Calu3 (cell line): ENCODE measurements at regions not wholly inside any gene's neighbourhood (a gene's known extent, or its start where the extent isn't known, plus 50 kb on each side); places are given as distances from the start of the nearest gene placed in this dataset.

ENCODE experiments used
- BruUV-seq: library from RNA; stranded (reverse); fragments of 400-500 nt; replicated peaks from 2 replicates; lab custom pipeline; 2021; lab: Mats Ljungman, UMichigan
- CTCF ChIA-PET: fragments of 300-600 bp; sonication (Branson Sonifier 250); formaldehyde crosslinking; loops from one replicate; lab custom pipeline; 2022; ENCODE audit warnings: antibody characterized with exemption; lab: Charles Lee
- DNase-seq: peaks from one replicate; pipeline ENCODE4 v3.0.0; 2022
- H3K27ac Mint-ChIP-seq: one replicate; pipeline ENCODE4 v1.8.0; 2022; ENCODE audit warnings: mixed read lengths; ENCODE audit not compliant: unreplicated experiment
- H3K27me3 Mint-ChIP-seq: one replicate; pipeline ENCODE4 v1.8.0; 2022; ENCODE audit warnings: mixed read lengths; ENCODE audit not compliant: unreplicated experiment
- H3K36me3 Mint-ChIP-seq: one replicate; pipeline ENCODE4 v1.8.0; 2022; ENCODE audit warnings: mild to moderate bottlenecking, moderate library complexity, mixed read lengths; ENCODE audit not compliant: insufficient read depth, unreplicated experiment
- H3K4me1 Mint-ChIP-seq: one replicate; pipeline ENCODE4 v1.8.0; 2022; ENCODE audit warnings: mild to moderate bottlenecking, low read depth, mixed read lengths; ENCODE audit not compliant: unreplicated experiment
- H3K4me3 Mint-ChIP-seq: one replicate; pipeline ENCODE4 v1.8.0; 2022; ENCODE audit warnings: mild to moderate bottlenecking, low read depth, moderate library complexity, mixed read lengths; ENCODE audit not compliant: unreplicated experiment
- H3K9me3 Mint-ChIP-seq: one replicate; pipeline ENCODE4 v1.8.0; 2022; ENCODE audit warnings: low read depth, mixed read lengths; ENCODE audit not compliant: unreplicated experiment
- intact Hi-C: fragments of 100-400 bp; cut with micrococcal nuclease; formaldehyde crosslinking; loops from one replicate; pipeline ENCODE4 v1.10.0; 2022; ENCODE audit not compliant: unreplicated experiment
- TF ChIP-seq, protein P1 (sequence below): fragments of 200-600 bp; IDR thresholded peaks from one replicate; pipeline ENCODE4 v1.8.0; 2022; ENCODE audit warnings: antibody characterized with exemption; ENCODE audit not compliant: unreplicated experiment

- H3K4me1 Mint-ChIP-seq, result peaks cover 32% of the 10 kb centered on the region
- CTCF ChIA-PET, result interaction anchor here (0.5 kb wide), 1 partner anchor 10 kb away, joined by 3 read pairs; no protein-coding TSS in a partner anchor
- no peaks in the 10 kb centered on the region for H3K9me3 Mint-ChIP-seq
- H3K27ac Mint-ChIP-seq, result no peak overlapping the region
- no peaks in the 10 kb centered on the region for H3K36me3 Mint-ChIP-seq
- TF ChIP-seq, protein P1, sequence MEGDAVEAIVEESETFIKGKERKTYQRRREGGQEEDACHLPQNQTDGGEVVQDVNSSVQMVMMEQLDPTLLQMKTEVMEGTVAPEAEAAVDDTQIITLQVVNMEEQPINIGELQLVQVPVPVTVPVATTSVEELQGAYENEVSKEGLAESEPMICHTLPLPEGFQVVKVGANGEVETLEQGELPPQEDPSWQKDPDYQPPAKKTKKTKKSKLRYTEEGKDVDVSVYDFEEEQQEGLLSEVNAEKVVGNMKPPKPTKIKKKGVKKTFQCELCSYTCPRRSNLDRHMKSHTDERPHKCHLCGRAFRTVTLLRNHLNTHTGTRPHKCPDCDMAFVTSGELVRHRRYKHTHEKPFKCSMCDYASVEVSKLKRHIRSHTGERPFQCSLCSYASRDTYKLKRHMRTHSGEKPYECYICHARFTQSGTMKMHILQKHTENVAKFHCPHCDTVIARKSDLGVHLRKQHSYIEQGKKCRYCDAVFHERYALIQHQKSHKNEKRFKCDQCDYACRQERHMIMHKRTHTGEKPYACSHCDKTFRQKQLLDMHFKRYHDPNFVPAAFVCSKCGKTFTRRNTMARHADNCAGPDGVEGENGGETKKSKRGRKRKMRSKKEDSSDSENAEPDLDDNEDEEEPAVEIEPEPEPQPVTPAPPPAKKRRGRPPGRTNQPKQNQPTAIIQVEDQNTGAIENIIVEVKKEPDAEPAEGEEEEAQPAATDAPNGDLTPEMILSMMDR, result no peak
- H3K4me3 Mint-ChIP-seq, result no peak overlapping the region
- no TSS peak for BruUV-seq
- DNase-seq, result no peak
- no peaks in the 10 kb centered on the region for H3K27me3 Mint-ChIP-seq
- intact Hi-C loops, result no loop called here
These were observed 151.3 kb upstream of the JADE1 start for GRCh38 chr4:128658214-128658631.

DNA sequence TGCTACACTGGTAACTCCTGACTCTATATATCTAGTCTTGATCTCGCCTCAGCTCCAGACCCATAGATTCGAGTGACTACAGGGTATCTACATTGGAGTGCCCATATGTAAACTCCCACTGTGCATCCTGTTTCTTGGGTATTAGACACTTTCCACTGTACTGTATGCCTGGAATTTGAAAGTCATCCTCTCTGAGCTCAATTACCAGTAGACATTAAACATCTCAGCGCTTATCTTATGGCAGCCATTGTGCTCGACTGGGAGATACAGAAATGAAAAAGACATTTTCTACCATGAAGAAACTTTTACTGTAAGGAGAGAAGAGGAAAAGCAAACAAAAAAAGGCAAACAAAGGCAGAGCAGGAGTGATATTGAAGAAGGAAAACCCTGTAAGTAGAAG is 151.9 kb upstream of the JADE1 start:
- BruUV-seq, result no TSS peak
- CTCF ChIA-PET, result no interaction called here
- no peak overlapping the region for H3K4me3 Mint-ChIP-seq

GRCh38 chr4:128654465-128654864 is 155.0 kb upstream of the JADE1 start:
- Mint-ChIP-seq H3K4me3 (no peak overlapping the region), H3K4me1 (peaks cover 17% of the 10 kb centered on the region), H3K9me3 (no peaks in the 10 kb centered on the region), H3K27ac (no peak overlapping the region), H3K36me3 (no peaks in the 10 kb centered on the region), H3K27me3 (no peaks in the 10 kb centered on the region)
- TF ChIP-seq, protein P1, result no peak
- intact Hi-C loops, result no loop called here
- no TSS peak for BruUV-seq
- no peak for DNase-seq
- CTCF ChIA-PET, result no interaction called here

More for the DNA sequence above, 151.9 kb upstream of the JADE1 start:
- no peak for DNase-seq
- Mint-ChIP-seq H3K27me3 (no peaks in the 10 kb centered on the region), H3K4me1 (peaks cover 32% of the 10 kb centered on the region), H3K27ac (no peak overlapping the region), H3K9me3 (no peaks in the 10 kb centered on the region), H3K36me3 (no peaks in the 10 kb centered on the region)
- intact Hi-C loops, result no loop called here
- TF ChIP-seq, protein P1, result no peak

GRCh38 chr4:128653527-128654444 is 155.7 kb upstream of the JADE1 start:
- CTCF ChIA-PET, result no interaction called here
- TF ChIP-seq, protein P1, result no peak
- Mint-ChIP-seq H3K4me3 (no peak overlapping the region), H3K27me3 (no peaks in the 10 kb centered on the region), H3K36me3 (no peaks in the 10 kb centered on the region), H3K9me3 (no peaks in the 10 kb centered on the region), H3K27ac (no peak overlapping the region), H3K4me1 (peaks cover 12% of the 10 kb centered on the region)
- intact Hi-C loops, result no loop called here
- DNase-seq, result no peak
- BruUV-seq, result no TSS peak
